GM23248 (cell line): ENCODE measurements at regions not wholly inside any gene's neighbourhood (a gene's known extent, or its start where the extent isn't known, plus 50 kb on each side); places are given as distances from the start of the nearest gene placed in this dataset.
A peak's percentile ranks its signal among the peaks of the same experiment; 100 is the strongest.

Experiments
- DNase-seq: peaks from one replicate; pipeline ENCODE4 v3.0.0-alpha.2; 2015
- H2AFZ ChIP-seq: fragments of 200-600 bp; sonication (generic); 2 replicates; pipeline ENCODE4 v1.6.1; 2016; ENCODE audit warnings: antibody characterized with exemption
- H3F3A ChIP-seq: fragments of 200-600 bp; sonication (generic); 2 replicates; pipeline ENCODE4 v1.6.1; 2016; ENCODE audit warnings: mild to moderate bottlenecking, antibody characterized with exemption, mixed run types; ENCODE audit not compliant: insufficient read depth
- H3K27ac ChIP-seq: fragments of 200-600 bp; sonication (generic); 2 replicates; pipeline ENCODE4 v1.5.1; 2016; ENCODE audit warnings: mild to moderate bottlenecking
- H3K27me3 ChIP-seq: fragments of 200-600 bp; sonication (generic); replicated peaks from 2 replicates; pipeline ENCODE4 v1.6.1; 2016; ENCODE audit warnings: mild to moderate bottlenecking; ENCODE audit not compliant: insufficient read depth
- H3K36me3 ChIP-seq: fragments of 200-600 bp; sonication (generic); 2 replicates; pipeline ENCODE4 v1.6.1; 2016; ENCODE audit warnings: low read depth, mild to moderate bottlenecking
- H3K4me1 ChIP-seq: fragments of 200-600 bp; sonication (generic); 2 replicates; pipeline ENCODE4 v1.6.1; 2016; ENCODE audit warnings: mild to moderate bottlenecking; ENCODE audit not compliant: insufficient read depth
- H3K4me2 ChIP-seq: fragments of 200-600 bp; sonication (generic); one replicate; pipeline ENCODE4 v1.6.1; 2016; ENCODE audit warnings: mild to moderate bottlenecking; ENCODE audit not compliant: unreplicated experiment
- H3K4me3 ChIP-seq: fragments of 200-600 bp; sonication (generic); 2 replicates; pipeline ENCODE4 v1.5.1; 2016; ENCODE audit warnings: mild to moderate bottlenecking
- H3K79me2 ChIP-seq: fragments of 200-600 bp; sonication (generic); 2 replicates; pipeline ENCODE4 v1.6.1; 2016; ENCODE audit warnings: mild to moderate bottlenecking; ENCODE audit not compliant: insufficient read depth
- H3K9ac ChIP-seq: fragments of 200-600 bp; sonication (generic); 2 replicates; pipeline ENCODE4 v1.6.1; 2016; ENCODE audit warnings: mild to moderate bottlenecking
- H3K9me2 ChIP-seq: fragments of 200-600 bp; sonication (generic); 2 replicates; pipeline ENCODE4 v1.6.1; 2016; ENCODE audit warnings: mixed run types, mild to moderate bottlenecking, moderate library complexity; ENCODE audit not compliant: insufficient read depth
- H3K9me3 ChIP-seq: fragments of 200-600 bp; sonication (generic); one replicate; pipeline ENCODE4 v1.6.1; 2017; ENCODE audit warnings: low read depth
- H4K20me1 ChIP-seq: fragments of 200-600 bp; sonication (generic); 2 replicates; pipeline ENCODE4 v1.6.0; 2016; ENCODE audit not compliant: insufficient read depth
- EZH2 ChIP-seq: fragments of 200-600 bp; sonication (generic); IDR thresholded peaks from 2 replicates; pipeline ENCODE4 v1.6.1; 2018; ENCODE audit warnings: antibody characterized with exemption, mild to moderate bottlenecking; ENCODE audit not compliant: insufficient read depth, poor library complexity, severe bottlenecking
- EZH2phosphoT487 ChIP-seq: fragments of 200-600 bp; sonication (generic); IDR thresholded peaks from 2 replicates; pipeline ENCODE4 v1.6.1; 2018; ENCODE audit warnings: antibody characterized with exemption, moderate library complexity, mild to moderate bottlenecking, low read depth; ENCODE audit not compliant: insufficient read depth
- WGBS, 2 experiments: methylation state at CpG; one replicate each; pipeline ENCODE4 v1.1.6; 2015 to 2017; ENCODE audit warnings: low lambda C conversion rate in 2 of 2, low coverage in 1 of 2; ENCODE audit errors: missing lambda C conversion rate in 2 of 2; 5-methylcytosine and 5-hydroxymethylcytosine counted together
- in situ Hi-C: fragments of 300-500 bp; cut with MboI; formaldehyde crosslinking; loops from 2 replicates; pipeline ENCODE4 v1.15.0; 2020

DNA sequence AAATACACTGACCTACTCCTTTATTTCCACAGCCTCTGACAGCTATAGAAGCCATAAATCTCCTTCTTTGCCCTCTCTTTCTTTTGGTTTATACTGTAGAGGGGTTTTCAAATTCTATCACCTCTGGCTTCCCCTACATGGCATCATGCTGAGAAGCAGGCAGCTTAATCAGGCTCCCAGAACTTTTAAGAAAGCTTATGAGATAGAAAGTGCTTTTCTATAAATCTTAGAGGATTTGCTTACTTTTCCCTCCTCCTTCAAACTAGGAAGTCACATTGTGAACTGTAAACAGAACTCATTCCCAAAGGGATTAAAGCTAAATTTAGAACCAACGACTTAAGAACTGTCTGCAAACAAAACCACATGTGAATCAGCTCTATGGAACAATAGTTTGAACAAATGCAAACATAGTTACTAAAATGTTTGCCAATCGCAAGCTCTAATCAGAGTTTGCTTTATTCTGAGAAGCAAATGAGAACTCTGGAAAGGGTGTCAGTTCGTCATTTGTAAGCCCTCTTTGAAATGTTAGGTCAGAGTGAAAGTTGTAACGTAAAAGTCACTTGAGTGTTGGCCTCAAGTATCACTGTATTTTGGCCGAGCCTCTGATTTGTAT, 344.1 kb downstream of the RFC3 start:
- H3K79me2 ChIP-seq: no peaks in the 10 kb centered on the region
- peak overlapping the region; percentile 79 for H3K27ac ChIP-seq
- peak overlapping the region; percentile 79 for H3K4me2 ChIP-seq
- H3K4me1 ChIP-seq: peaks cover 31% of the 10 kb centered on the region
- no peaks in the 10 kb centered on the region for H3K36me3 ChIP-seq
- H4K20me1 ChIP-seq: no peaks in the 10 kb centered on the region
- peak; percentile 84 for DNase-seq
- no peaks in the 10 kb centered on the region for H3K9me3 ChIP-seq
- in situ Hi-C loops: no loop called here
- H3K9me2 ChIP-seq: no peaks in the 10 kb centered on the region
- 1 to 5% methylated on average over 5 of the region's 5 CpGs for WGBS, 2 experiments
- H3K9ac ChIP-seq: peak overlapping the region; percentile 53
- peak overlapping the region; percentile 56 for H3K4me3 ChIP-seq
- H3K27me3 ChIP-seq: no peaks in the 10 kb centered on the region
- TF ChIP-seq EZH2phosphoT487: no peak
- TF ChIP-seq EZH2: no peak
- H3F3A ChIP-seq: peaks cover 29% of the 10 kb centered on the region
- H2AFZ ChIP-seq: peak overlapping the region; percentile 55

DNA sequence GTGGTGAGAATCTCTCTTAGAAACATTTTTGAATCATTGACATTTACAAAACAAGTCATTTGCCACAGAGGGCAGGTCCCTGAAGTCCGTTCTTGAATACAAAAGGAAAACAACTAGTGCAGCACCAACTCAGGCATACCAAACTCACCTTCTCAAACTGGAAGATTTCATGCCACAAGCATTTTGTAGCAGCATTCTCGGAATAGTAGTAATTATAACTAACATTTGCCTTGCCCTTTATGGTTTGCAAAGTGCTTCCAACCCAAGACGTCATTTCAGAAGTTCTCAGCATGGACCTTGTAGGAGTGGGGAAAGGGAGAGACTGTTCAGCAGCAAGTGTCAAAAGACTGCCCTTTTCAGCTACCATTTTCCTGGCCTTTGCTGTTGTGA, 344.6 kb downstream of the RFC3 start:
- peak overlapping the region; percentile 56 for H3K4me3 ChIP-seq
- 2 to 3% methylated on average over 3 of the region's 3 CpGs for WGBS, 2 experiments
- no peaks in the 10 kb centered on the region for H4K20me1 ChIP-seq
- no peaks in the 10 kb centered on the region for H3K36me3 ChIP-seq
- in situ Hi-C loops: no loop called here
- H3K9ac ChIP-seq: peak overlapping the region; percentile 53
- no peaks in the 10 kb centered on the region for H3K9me2 ChIP-seq
- peak overlapping the region; percentile 55 for H2AFZ ChIP-seq
- H3F3A ChIP-seq: peaks cover 26% of the 10 kb centered on the region
- no peaks in the 10 kb centered on the region for H3K9me3 ChIP-seq
- H3K27me3 ChIP-seq: no peaks in the 10 kb centered on the region
- TF ChIP-seq EZH2 (no peak), EZH2phosphoT487 (no peak)
- H3K79me2 ChIP-seq: no peaks in the 10 kb centered on the region
- peak overlapping the region; percentile 79 for H3K4me2 ChIP-seq
- peak; percentile 63 for DNase-seq
- H3K27ac ChIP-seq: peak overlapping the region; percentile 79
- peaks cover 26% of the 10 kb centered on the region for H3K4me1 ChIP-seq

DNA sequence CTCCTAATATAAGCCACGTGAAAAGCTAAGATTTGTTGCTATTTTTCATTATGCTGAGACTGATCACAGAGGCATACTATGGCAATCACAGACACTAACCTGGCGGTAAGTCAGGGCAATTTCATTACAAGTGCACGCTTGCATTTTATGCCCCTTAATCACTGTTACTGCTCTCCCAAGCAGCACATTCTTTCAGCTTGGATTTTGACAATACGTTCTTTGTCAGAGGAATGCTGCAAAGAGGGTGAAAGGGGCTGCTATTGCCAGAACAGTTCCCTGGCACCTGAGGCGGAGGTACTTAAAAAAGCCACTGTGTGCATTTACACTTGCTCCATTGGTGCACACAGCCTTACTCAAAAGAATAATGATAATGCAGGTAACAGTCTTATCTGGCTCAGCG, 346.6 kb downstream of the RFC3 start:
- Histone ChIP-seq H3K36me3 (no peaks in the 10 kb centered on the region), H3K4me2 (no peak overlapping the region), H2AFZ (no peak overlapping the region), H3K4me3 (no peak overlapping the region), H3K4me1 (peaks cover 25% of the 10 kb centered on the region), H3K9me2 (no peaks in the 10 kb centered on the region), H3K27me3 (no peaks in the 10 kb centered on the region), H3K9ac (no peak overlapping the region), H3K27ac (no peak overlapping the region), H4K20me1 (no peaks in the 10 kb centered on the region), H3F3A (peaks cover 26% of the 10 kb centered on the region), H3K79me2 (no peaks in the 10 kb centered on the region), H3K9me3 (no peaks in the 10 kb centered on the region)
- in situ Hi-C loops: no loop called here
- DNase-seq: no peak
- 81 to 89% methylated on average over 6 of the region's 6 CpGs for WGBS, 2 experiments
- TF ChIP-seq EZH2: no peak
- no peak for TF ChIP-seq EZH2phosphoT487

DNA sequence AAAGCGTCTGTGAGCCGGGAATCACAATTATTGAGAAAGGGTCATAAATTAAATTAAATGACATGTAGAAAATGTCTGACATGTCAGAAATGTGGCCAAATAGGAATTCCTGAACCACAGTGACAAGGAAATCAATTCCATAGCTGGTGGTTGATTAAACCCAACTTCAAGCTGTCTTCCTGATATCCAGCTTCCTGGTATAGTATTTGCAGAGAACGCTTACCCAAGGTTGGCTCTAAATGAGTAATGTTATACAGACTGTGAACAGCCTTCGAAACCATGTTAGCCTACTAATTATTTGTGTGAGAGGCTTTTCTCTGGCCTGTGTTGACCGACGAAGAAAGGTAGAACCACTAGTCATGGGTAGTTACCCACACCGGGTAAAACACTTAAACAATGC, 347.2 kb downstream of the RFC3 start:
- no peak overlapping the region for H3K4me2 ChIP-seq
- H3K36me3 ChIP-seq: no peaks in the 10 kb centered on the region
- H3K4me1 ChIP-seq: peaks cover 25% of the 10 kb centered on the region
- no peak for TF ChIP-seq EZH2
- no peak for TF ChIP-seq EZH2phosphoT487
- DNase-seq: no peak
- no peak overlapping the region for H3K4me3 ChIP-seq
- no peaks in the 10 kb centered on the region for H3K79me2 ChIP-seq
- in situ Hi-C loops: no loop called here
- no peaks in the 10 kb centered on the region for H3K27me3 ChIP-seq
- no peak overlapping the region for H3K27ac ChIP-seq
- H2AFZ ChIP-seq: no peak overlapping the region
- 83% methylated on average over 7 of the region's 7 CpGs for WGBS, 2 experiments
- H3K9ac ChIP-seq: no peak overlapping the region
- peaks cover 26% of the 10 kb centered on the region for H3F3A ChIP-seq
- no peaks in the 10 kb centered on the region for H3K9me3 ChIP-seq
- no peaks in the 10 kb centered on the region for H3K9me2 ChIP-seq
- no peaks in the 10 kb centered on the region for H4K20me1 ChIP-seq
